Tibial nerve (tissue), 4 donors: ENCODE measurements at regions not wholly inside any gene's neighbourhood (a gene's known extent, or its start where the extent isn't known, plus 50 kb on each side); places are given as distances from the start of the nearest gene placed in this dataset.

Experiments used
- CTCF ChIP-seq, 5 experiments: fragments of 200-600 bp in 3 of 5; fragments of 450-650 bp in 2 of 5; sonication (generic) in 3 of 5; IDR thresholded peaks; one replicate each; pipeline ENCODE4 v1.5.1; 2016 to 2019; ENCODE audit warnings: antibody characterized with exemption in 5 of 5, mild to moderate bottlenecking in 3 of 5, moderate library complexity in 2 of 5
- EP300 ChIP-seq, 2 donors: sonication (generic); formaldehyde crosslinking; IDR thresholded peaks; one replicate each; pipeline ENCODE4 v1.6.1; 2017; ENCODE audit warnings: antibody characterized with exemption in 2 of 2, mild to moderate bottlenecking in 1 of 2
- POLR2A ChIP-seq, 2 donors: fragments of 450-650 bp; IDR thresholded peaks; one replicate each; pipeline ENCODE4 v1.6.1; 2017; ENCODE audit warnings: antibody characterized with exemption in 2 of 2, mild to moderate bottlenecking in 2 of 2, moderate library complexity in 2 of 2

GRCh38 chr18:34510926-34511325 lies 199.2 kb upstream of the DTNA start:
- TF ChIP-seq POLR2A (IDR thresholded peaks at IDR 0.05) (no peak), CTCF (IDR thresholded peaks at IDR 0.05) (no peak), EP300 (IDR thresholded peaks at IDR 0.05) (no peak)
